ENCODE measurements at regions not wholly inside any gene's neighbourhood (a gene's known extent, or its start where the extent isn't known, plus 50 kb on each side); places are given as distances from the start of the nearest gene placed in this dataset.

- BruUV-seq (replicated peaks), result no TSS peak
- ChIA-PET CTCF (no interaction called here), POLR2A (ENCODE audit: unreplicated experiment) (no interaction called here)
- no peak overlapping the region for H3K4me3 ChIP-seq
- no peaks in the 10 kb centered on the region for H3K27me3 ChIP-seq (ENCODE audit: insufficient read depth, low read depth)
- H2AFZ ChIP-seq, result no peak overlapping the region
- H3K9me2 ChIP-seq (ENCODE audit: insufficient read depth), result no peaks in the 10 kb centered on the region
- no peaks in the 10 kb centered on the region for H4K20me1 ChIP-seq (ENCODE audit: insufficient read depth)
- intact Hi-C loops (cut with micrococcal nuclease; ENCODE audit: unreplicated experiment), result no loop called here
- H3F3A ChIP-seq (ENCODE audit: insufficient read depth, low read depth), result no peaks in the 10 kb centered on the region
- H3K9me3 ChIP-seq (ENCODE audit: insufficient read depth, low read depth), result no peaks in the 10 kb centered on the region
- no peak for DNase-seq
- no peak overlapping the region for H3K4me2 ChIP-seq
- H3K36me3 ChIP-seq (ENCODE audit: low read depth), result no peaks in the 10 kb centered on the region
- H3K27ac ChIP-seq, result no peak overlapping the region
- no peaks in the 10 kb centered on the region for H3K79me2 ChIP-seq (ENCODE audit: low read depth)
- TF ChIP-seq EZH2 (IDR thresholded peaks at IDR 0.05; ENCODE audit: low read depth) (no peak), CTCF (conservative IDR thresholded peaks at IDR 0.05) (no peak)
- peaks cover 11% of the 10 kb centered on the region for H3K4me1 ChIP-seq (replicated peaks; ENCODE audit: insufficient read depth)
These were observed 151.5 kb downstream of the VAPA start for GRCh38 chr18:10065296-10065695.

- intact Hi-C loops (cut with micrococcal nuclease; ENCODE audit: unreplicated experiment), result no loop called here
- no peak overlapping the region for H2AFZ ChIP-seq
- no peaks in the 10 kb centered on the region for H3K9me2 ChIP-seq (ENCODE audit: insufficient read depth)
- BruUV-seq (replicated peaks), result no TSS peak
- TF ChIP-seq EZH2 (IDR thresholded peaks at IDR 0.05; ENCODE audit: low read depth) (no peak), CTCF (conservative IDR thresholded peaks at IDR 0.05) (no peak)
- H3K79me2 ChIP-seq (ENCODE audit: low read depth), result no peaks in the 10 kb centered on the region
- no peak overlapping the region for H3K27ac ChIP-seq
- POLR2A ChIA-PET (ENCODE audit: unreplicated experiment), result no interaction called here
- peaks cover 37% of the 10 kb centered on the region for H3K4me1 ChIP-seq (replicated peaks; ENCODE audit: insufficient read depth)
- H3K27me3 ChIP-seq (ENCODE audit: insufficient read depth, low read depth), result no peaks in the 10 kb centered on the region
- H3K4me3 ChIP-seq, result no peak overlapping the region
- peaks cover 10% of the 10 kb centered on the region; the same call in 1 of the 2 replicates for H3F3A ChIP-seq (ENCODE audit: insufficient read depth, low read depth)
- no peak overlapping the region for H3K4me2 ChIP-seq
- H4K20me1 ChIP-seq (ENCODE audit: insufficient read depth), result no peaks in the 10 kb centered on the region
- H3K9me3 ChIP-seq (ENCODE audit: insufficient read depth, low read depth), result no peaks in the 10 kb centered on the region
- CTCF ChIA-PET, result no interaction called here
- DNase-seq, result no peak
- H3K36me3 ChIP-seq (ENCODE audit: low read depth), result no peaks in the 10 kb centered on the region
These were observed 154.1 kb downstream of the VAPA start for GRCh38 chr18:10067670-10068659.

- Histone ChIP-seq H3K9me2 (ENCODE audit: insufficient read depth) (no peaks in the 10 kb centered on the region), H3K4me3 (no peak overlapping the region), H3K36me3 (ENCODE audit: low read depth) (no peaks in the 10 kb centered on the region), H3F3A (ENCODE audit: insufficient read depth, low read depth) (peaks cover 10% of the 10 kb centered on the region; the same call in 1 of the 2 replicates), H3K27me3 (ENCODE audit: insufficient read depth, low read depth) (no peaks in the 10 kb centered on the region), H3K4me1 (replicated peaks; ENCODE audit: insufficient read depth) (peaks cover 42% of the 10 kb centered on the region), H3K9me3 (ENCODE audit: insufficient read depth, low read depth) (no peaks in the 10 kb centered on the region), H3K79me2 (ENCODE audit: low read depth) (no peaks in the 10 kb centered on the region), H3K27ac (no peak overlapping the region), H2AFZ (no peak overlapping the region), H3K4me2 (no peak overlapping the region), H4K20me1 (ENCODE audit: insufficient read depth) (no peaks in the 10 kb centered on the region)
- no peak for DNase-seq
- BruUV-seq (replicated peaks), result no TSS peak
- CTCF ChIA-PET, result no interaction called here
- POLR2A ChIA-PET (ENCODE audit: unreplicated experiment), result no interaction called here
- no peak for TF ChIP-seq EZH2 (IDR thresholded peaks at IDR 0.05; ENCODE audit: low read depth)
- no peak for TF ChIP-seq CTCF (conservative IDR thresholded peaks at IDR 0.05)
- intact Hi-C loops (cut with micrococcal nuclease; ENCODE audit: unreplicated experiment), result no loop called here
These were observed 155.2 kb downstream of the VAPA start for GRCh38 chr18:10068766-10069567.
